22Rv1 (cell line): ENCODE measurements at regions not wholly inside any gene's neighbourhood (a gene's known extent, or its start where the extent isn't known, plus 50 kb on each side); places are given as distances from the start of the nearest gene placed in this dataset.

Experiments
- H3K27ac ChIP-seq: fragments of 450-650 bp; 2 replicates; pipeline ENCODE4 v1.5.1; 2017
- CTCF ChIP-seq: fragments of 450-650 bp; IDR thresholded peaks from 2 replicates; pipeline ENCODE4 v1.5.1; 2017; ENCODE audit warnings: mild to moderate bottlenecking
- ZFX ChIP-seq: fragments of 450-650 bp; IDR thresholded peaks from 2 replicates; pipeline ENCODE4 v1.6.1; 2017; ENCODE audit warnings: antibody characterized with exemption, borderline replicate concordance

GRCh38 chr14:34223373-34224148 is 238.5 kb downstream of the SPTSSA start:
- peak overlapping the region; percentile 58 for H3K27ac ChIP-seq

DNA sequence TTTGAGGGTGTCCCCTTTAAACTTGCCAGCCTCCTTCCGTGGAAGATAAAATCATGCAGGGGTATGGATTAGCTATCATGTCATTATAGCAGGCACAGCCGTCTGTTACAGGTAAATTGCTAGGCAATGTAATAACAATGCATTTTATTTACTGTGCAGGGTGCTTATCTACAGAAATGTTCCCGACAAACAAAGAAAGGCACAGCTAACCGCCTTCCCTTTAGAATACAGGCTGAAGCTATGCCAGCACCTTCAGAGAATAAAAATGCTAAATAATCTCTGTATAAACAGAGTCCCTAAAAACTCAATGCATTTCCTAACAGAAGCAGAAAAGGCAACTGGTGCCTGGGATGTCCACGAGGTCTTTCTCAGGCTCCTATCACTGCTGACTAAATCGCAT is 239.2 kb downstream of the SPTSSA start:
- TF ChIP-seq ZFX, result no peak
- TF ChIP-seq CTCF, result no peak
- H3K27ac ChIP-seq, result peak overlapping the region; percentile 58

More at GRCh38 chr14:34223373-34224148, 238.5 kb downstream of the SPTSSA start:
- TF ChIP-seq CTCF (no peak), ZFX (no peak)

GRCh38 chr14:34222122-34222521 is 239.9 kb downstream of the SPTSSA start:
- H3K27ac ChIP-seq, result peak overlapping the region; percentile 58
- no peak for TF ChIP-seq ZFX
- no peak for TF ChIP-seq CTCF

DNA sequence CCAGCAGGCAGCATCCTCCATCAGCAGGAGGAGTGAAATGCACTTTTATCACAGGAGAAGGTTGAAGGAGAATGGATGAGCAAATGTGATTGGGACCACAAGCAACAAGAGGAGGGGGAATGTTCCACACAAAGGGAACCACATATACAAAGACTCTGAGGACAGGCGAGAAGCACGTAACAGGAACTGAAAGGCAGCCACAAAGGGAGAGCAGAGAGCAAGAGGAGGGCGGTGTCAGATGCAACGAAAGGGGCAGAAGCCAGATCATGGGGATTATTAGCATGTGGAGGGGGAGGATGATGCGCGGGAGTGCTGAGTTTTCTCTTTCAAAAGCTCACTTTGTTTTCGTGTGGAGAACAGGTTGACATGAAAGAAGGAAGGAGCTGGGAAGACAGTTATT is 241.1 kb downstream of the SPTSSA start:
- TF ChIP-seq CTCF (no peak), ZFX (no peak)
- H3K27ac ChIP-seq, result no peak overlapping the region

DNA sequence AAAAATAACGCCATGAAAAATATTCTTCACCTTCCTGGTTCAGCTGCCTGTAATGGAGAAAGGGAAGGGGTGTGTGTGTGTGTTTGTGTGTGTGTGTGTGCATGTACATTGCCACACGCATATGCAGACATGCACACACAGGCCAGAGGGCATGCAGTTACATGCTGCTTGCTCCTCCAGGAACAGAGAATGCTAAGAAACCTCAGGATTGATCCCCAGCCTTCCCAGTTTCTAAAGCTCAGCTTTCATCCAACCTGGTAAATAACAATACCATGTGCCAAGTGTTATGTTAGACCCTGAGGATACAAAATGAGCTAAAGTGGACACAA is 241.7 kb downstream of the SPTSSA start:
- no peak overlapping the region for H3K27ac ChIP-seq
- no peak for TF ChIP-seq CTCF
- TF ChIP-seq ZFX, result no peak

DNA sequence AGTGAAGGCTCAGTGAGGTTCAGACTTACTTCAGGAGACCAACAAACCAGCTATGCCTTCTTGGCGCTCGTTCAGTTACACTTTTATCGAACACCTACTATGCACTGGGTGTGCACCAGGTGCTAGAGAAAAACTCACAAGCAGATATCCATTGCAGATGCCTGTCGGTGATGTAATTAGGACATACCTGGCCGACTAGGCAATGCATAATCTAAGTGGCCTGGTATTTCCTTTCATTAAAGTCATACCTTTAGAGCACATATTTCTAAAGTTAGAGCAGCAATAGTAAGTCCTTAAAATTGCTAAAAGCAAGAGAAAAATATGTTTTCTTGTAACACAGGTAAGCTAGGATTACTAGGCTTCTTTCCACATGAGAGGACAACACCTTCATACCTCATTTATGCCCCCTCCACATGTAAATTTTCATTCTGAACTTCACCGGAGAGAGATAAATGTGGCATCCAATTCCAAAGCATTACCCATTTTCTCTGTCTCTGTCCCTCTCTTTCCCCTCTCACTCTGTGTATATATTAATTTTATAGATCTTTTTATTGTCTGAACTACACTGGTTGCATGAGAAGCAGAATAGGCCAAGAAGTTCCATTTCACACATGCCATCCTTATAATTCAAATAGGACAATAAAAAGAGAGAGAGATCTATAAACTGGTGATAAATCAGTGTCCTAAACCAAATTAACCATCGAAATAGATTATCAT is 242.2 kb downstream of the SPTSSA start:
- TF ChIP-seq CTCF, result no peak
- no peak for TF ChIP-seq ZFX

DNA sequence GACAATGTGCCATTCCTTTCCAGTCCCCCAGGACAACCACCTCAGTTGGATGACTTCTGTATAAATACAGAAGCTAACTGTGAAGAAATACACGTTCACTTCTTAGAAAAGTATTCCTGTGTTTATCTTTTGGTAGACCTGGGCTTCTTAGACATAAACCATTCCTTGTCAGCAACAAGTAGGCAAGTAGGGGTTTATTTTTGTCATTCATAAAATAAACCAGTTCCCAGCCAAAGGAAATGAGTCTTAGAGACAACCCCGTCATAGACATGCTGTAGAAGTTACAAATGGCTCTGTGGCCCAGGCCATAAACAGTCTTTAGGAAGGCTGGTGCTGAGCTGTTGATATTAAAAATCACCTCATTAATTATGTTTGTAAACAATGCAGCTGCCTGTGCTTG is 243.2 kb downstream of the SPTSSA start:
- no peak for TF ChIP-seq CTCF
- no peak for TF ChIP-seq ZFX
- no peak overlapping the region for H3K27ac ChIP-seq

More for the DNA sequence above, 242.2 kb downstream of the SPTSSA start:
- H3K27ac ChIP-seq, result no peak overlapping the region
